GM21360 (cell line): ENCODE measurements at regions not wholly inside any gene's neighbourhood (a gene's known extent, or its start where the extent isn't known, plus 50 kb on each side); places are given as distances from the start of the nearest gene placed in this dataset.

ENCODE experiments used
- ATAC-seq: cut with Tn5 transposase; IDR thresholded peaks from one replicate; pipeline ENCODE4 v1.9.1; 2021; ENCODE audit warnings: mild to moderate bottlenecking, moderate library complexity; ENCODE audit not compliant: unreplicated experiment

- no peak for ATAC-seq
Measured at GRCh38 chr4:14582677-14583076, 419.6 kb upstream of the CPEB2 start.

- no peak for ATAC-seq
Measured at GRCh38 chr4:14583331-14583730, 418.9 kb upstream of the CPEB2 start.

- ATAC-seq, result no peak
Measured at GRCh38 chr4:14583752-14584151, 418.5 kb upstream of the CPEB2 start.

GRCh38 chr4:14592950-14593349 is 409.3 kb upstream of the CPEB2 start:
- ATAC-seq, result no peak

- no peak for ATAC-seq
Measured at GRCh38 chr4:14596028-14596427, 406.3 kb upstream of the CPEB2 start.

GRCh38 chr4:14596437-14596836 is 405.8 kb upstream of the CPEB2 start:
- no peak for ATAC-seq

- ATAC-seq, result no peak
Measured at GRCh38 chr4:14596904-14597303, 405.4 kb upstream of the CPEB2 start.

GRCh38 chr4:14602206-14602605 is 400.1 kb upstream of the CPEB2 start:
- no peak for ATAC-seq

- ATAC-seq, result no peak
Measured at GRCh38 chr4:14607001-14607400, 395.3 kb upstream of the CPEB2 start.

GRCh38 chr4:14607578-14607977 is 394.7 kb upstream of the CPEB2 start:
- no peak for ATAC-seq

- no peak for ATAC-seq
Measured at GRCh38 chr4:14608630-14609029, 393.7 kb upstream of the CPEB2 start.

- no peak for ATAC-seq
Measured at GRCh38 chr4:14614840-14615239, 387.4 kb upstream of the CPEB2 start.

- ATAC-seq, result no peak
Measured at GRCh38 chr4:14615671-14616070, 386.6 kb upstream of the CPEB2 start.

GRCh38 chr4:14620567-14621141 is 381.6 kb upstream of the CPEB2 start:
- ATAC-seq, result no peak

GRCh38 chr4:14621731-14622463 is 380.4 kb upstream of the CPEB2 start:
- ATAC-seq, result no peak

GRCh38 chr4:14627038-14627437 is 375.2 kb upstream of the CPEB2 start:
- no peak for ATAC-seq

GRCh38 chr4:14631806-14632440 is 370.4 kb upstream of the CPEB2 start:
- ATAC-seq, result no peak

- no peak for ATAC-seq
Measured at GRCh38 chr4:14636563-14636962, 365.7 kb upstream of the CPEB2 start.

GRCh38 chr4:14640476-14640875 is 361.8 kb upstream of the CPEB2 start:
- no peak for ATAC-seq

- ATAC-seq, result no peak
Measured at GRCh38 chr4:14641871-14642270, 360.4 kb upstream of the CPEB2 start.

GRCh38 chr4:14644580-14645282 is 357.6 kb upstream of the CPEB2 start:
- ATAC-seq, result no peak

GRCh38 chr4:14646831-14647230 is 355.4 kb upstream of the CPEB2 start:
- no peak for ATAC-seq
